Inflammatory macrophage treated with lipopolysaccharide for 1 hour (primary cell): ENCODE measurements at regions not wholly inside any gene's neighbourhood (a gene's known extent, or its start where the extent isn't known, plus 50 kb on each side); places are given as distances from the start of the nearest gene placed in this dataset.

Experiments
- DNase-seq, 2 donors: peaks; one replicate each; pipeline ENCODE4 v3.0.0-alpha.2; 2020 to 2022

DNA sequence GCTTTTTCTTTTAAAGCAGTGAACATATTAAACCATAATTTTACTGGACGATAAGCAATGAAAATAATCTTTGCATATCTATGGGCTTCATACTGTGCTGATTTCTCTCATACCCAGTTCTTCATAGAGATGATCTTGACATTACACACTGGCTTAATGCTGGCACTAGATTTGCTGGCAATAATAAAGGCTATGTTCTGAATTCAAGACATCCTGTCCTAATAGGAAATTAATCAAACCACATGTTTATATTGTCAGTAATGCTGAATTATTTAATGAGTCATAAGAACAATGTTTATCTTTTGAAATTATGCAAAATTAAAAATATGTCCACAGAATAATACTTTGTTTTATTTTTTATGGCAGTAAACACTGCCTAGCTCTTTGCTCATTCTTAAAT lies 643.2 kb downstream of the OTOL1 start:
- DNase-seq: no peak

DNA sequence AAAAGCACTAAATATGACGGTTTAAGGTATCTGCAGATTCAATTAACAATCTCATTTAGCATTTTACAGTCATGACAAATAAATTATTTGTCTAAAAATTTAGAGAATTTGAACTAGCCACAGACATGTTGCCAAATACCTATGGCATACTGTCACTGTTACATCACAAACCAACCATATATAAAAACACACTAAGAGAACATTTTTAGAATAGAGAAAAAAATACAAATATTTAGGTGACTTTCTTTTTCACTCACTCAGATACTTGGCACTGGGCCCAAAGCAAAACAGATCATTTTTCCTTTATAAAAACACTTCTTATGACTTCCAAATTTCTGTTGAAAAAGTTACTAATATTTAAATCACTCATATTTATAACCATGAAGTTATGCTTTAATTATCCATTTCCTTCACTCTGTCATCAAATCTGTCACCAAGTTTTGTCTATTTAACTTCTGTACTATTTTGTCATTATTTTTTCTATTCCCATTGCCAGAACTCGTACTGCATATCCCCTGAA lies 644.7 kb downstream of the OTOL1 start:
- no peak for DNase-seq

DNA sequence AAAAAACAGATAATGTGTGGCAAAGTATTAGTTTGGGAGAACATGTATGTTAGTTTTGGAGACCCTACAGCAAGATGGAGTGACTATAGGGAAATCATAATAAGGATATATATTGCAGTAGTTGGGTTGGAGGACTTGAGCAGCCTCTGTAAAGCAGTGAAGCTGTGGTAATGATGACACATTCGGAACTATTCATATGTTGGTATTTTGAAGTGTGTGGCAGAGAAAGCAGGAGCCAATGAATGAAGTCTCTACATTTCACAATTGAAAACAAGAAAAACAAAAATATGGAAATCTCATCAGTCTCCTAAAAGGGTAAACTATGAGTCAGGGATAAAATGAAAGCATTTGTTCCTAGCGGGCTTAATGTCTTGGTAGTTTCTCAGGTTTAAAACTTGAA lies 645.9 kb downstream of the OTOL1 start:
- DNase-seq: no peak

DNA sequence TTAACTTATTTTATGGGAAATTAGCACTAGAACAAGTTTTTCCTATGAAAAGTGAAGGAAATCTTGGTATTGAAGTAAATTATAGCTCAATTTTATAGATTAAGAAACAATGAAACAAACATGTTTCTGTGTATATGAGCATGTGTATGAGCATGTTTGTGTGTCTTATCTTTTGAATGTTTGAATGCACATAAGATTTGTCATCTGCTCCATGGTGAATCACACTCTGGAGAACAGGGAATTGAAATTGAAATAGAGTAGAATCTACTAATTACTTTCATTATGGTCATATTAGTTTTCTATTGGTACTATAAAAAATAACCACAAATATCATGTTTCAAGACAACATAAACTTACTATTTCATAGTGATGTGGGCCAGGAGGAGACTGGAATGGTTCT lies 646.6 kb downstream of the OTOL1 start:
- DNase-seq: no peak

DNA sequence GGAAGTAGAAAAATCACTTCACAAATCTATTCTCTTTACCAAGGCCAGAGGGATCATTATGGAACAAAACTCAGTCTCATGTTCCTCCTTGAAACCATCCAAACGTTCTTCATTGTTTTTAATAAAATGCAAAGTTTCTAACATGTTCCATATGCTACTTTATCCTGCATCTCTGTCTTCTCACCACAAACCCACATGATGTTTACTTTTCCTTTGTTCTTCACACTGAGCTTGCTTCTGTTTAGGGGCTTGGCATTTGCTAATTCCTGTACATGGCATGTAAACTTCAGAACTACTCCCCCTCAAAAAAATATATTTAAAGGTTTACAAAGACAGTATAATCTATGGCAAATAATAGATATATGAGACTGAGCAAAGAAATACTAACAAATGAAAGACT lies 651.4 kb downstream of the OTOL1 start:
- no peak for DNase-seq

DNA sequence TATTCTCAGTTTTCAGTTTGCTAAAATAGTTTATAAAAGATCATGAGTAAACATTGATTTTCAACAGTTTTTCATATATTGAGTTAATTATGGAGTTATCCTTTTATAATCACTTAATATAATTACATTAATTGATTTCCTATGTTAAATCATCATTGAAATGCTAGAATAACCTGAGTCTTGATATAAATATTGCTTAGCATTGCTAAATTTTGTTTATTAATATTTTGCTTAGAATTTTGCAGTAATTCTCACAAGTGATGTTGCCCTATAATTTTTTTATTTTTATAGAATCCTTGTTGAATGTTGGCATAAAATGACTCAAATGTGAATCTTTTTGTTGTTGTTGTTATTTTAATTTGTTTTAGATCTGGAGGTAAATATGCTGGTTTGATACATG lies 654.2 kb downstream of the OTOL1 start:
- DNase-seq: no peak

DNA sequence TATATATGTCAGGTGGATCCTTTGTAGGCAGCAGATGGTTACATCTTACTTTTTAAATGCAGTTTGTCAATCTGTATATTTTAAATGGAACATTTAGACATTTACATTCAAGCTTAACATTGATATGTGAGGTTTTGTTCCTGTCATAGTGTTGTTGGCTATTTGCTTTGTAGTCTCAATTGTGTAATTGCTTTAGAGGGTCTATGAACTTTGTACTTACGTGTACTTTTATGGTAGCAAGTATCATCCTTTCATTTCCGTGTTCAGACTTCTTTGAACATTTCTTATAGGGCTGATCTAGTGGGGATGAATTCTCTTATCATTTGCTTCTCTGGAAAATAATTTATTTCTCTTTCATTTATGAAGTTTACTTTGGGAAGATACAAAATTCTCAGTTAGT lies 656.0 kb downstream of the OTOL1 start:
- no peak for DNase-seq

DNA sequence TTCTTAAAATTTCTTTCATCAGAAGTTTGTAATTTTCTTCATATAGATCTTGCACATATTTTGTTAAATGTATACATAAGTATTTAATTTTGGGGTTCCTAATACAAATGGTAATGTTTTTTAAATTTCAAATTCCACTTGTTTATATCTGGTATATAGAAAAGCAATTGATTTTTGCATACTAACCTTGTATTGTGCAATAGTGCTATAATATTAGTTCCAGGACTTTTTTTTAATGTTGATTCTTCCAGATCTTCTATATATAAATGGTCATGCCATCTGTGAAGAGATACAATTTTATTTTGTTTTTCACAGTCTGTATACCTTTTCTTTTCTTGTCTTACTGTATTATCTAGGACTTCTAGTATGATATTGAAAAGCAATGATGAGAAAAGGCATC lies 665.0 kb downstream of the OTOL1 start:
- DNase-seq: no peak

DNA sequence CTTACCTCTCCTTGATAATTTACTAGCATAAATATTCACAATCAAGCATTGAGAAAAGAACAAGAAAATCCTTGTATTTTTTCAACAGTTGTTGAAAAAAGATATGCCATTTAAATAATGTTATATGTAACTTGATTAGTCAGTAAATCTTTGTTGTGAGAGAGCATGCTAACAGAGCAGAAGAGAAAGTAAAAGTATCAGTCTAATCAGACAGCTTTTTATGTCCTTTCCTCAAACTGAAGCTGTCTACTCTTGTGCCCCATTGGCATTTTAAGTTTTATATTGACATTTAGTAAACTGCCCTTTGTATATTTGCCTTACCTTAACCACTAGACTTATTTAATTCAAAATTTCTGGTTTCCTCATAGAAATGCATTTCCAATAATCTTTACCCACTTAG lies 668.7 kb downstream of the OTOL1 start:
- no peak for DNase-seq

DNA sequence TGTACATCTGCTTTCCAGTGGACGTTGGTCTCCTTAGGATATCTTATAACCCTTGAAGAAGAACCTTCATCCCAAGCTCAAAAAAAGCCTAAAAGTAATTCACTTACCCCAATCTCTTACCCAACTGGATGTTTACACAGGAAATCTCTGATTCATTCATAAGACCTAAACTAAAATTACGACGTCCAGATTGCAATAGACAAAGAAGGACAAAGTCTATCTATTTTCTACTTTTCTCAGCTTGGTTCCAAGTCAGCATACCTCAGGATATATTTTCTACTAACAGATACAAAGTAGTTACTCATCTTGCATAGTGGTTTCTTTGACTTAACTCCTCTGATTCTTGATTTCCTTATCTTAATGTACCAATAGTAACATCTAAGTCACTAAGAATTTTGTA lies 669.9 kb downstream of the OTOL1 start:
- DNase-seq: no peak

DNA sequence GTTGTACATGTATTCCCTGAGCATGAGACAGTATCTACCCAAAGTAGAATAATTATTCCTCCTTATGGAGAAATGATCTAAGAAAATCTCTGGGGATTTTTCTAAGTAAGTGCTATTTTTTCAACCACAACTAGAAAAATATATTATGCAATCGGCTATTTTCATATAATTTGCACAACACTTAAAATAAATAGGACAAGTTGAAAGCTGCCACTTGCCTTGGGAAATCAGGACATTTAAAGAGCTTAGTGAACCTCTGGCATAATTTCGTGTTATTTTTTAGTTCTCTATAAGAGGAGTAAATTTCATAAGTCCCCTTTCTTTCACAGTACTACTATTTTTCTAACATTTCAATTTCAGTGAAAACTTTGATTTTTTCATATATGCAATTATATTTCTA lies 672.1 kb downstream of the OTOL1 start:
- DNase-seq: no peak

DNA sequence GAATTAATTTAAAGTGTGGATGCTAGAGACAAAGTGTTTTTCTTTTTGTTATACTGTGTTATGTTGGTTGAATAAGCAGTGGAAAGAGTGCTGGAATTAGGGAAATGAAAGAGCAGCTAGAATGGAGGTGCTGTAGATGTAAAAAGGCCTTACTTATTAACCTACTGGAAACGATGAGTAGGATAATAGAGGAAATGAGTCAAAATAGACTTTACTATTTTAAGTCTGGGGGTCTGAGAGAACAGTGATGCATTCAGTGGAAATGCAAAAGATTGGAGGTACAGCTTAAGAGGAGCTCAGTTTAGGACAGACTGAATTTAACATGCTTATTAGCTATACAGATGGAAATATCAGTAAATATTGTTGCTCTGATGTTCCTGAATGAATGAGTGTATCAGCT lies 674.0 kb downstream of the OTOL1 start:
- DNase-seq: no peak

DNA sequence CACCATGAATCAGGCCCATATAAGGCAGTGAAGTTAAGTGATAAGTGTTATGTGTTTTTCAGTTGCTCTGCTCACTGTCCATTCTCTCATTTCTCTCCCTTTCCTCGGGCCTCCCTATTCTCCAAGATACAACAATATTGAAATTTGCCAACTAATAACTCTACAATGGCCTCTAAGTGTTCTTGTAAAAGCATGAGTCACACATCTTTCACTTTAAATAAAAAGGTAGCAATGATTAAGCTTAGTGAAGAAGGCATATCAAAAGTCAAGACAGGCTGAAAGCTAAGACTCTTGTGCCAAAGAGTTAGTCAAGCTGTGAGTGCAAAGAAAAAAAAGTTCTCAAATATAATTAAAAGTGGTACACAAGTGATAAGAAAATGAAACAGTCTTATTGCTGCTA lies 675.4 kb downstream of the OTOL1 start:
- no peak for DNase-seq

DNA sequence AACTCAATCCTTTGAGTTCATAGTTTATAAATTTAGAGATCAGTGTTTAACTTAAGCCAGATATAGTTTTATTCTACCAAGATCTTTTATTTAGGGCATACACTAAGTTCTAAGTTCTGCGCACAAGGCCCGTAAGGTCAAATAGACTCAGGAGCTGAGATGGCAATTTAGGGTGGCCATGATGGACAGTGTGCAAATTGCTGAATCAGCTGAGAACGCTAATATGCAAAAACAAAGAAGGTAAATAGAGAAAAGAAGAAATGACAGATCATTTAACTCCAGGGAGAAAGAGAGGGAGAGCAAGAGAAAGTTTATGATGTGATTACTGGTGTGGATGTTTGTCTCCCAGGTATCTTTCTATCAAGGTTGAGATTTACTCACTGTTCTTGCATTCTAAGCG lies 678.5 kb downstream of the OTOL1 start:
- DNase-seq: no peak

DNA sequence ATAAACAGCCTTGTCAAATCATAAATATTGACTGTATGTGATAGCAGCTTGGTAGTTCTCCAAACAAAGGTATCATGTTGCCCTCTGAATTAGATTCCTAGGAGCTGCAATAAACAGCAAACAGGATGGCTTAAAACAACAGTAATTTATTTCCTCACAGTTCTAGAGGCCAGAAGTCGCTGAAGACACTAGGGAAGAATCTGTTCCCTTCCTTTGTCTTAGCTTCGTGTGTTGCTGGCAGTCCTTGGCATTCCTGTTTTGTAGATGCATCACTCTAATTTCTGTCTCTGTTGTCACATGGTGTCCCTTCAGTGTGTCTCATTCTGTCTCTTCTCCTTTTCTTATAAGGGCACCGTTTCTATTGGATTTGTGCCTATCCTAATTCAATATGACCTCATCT lies 679.3 kb downstream of the OTOL1 start:
- DNase-seq: no peak

DNA sequence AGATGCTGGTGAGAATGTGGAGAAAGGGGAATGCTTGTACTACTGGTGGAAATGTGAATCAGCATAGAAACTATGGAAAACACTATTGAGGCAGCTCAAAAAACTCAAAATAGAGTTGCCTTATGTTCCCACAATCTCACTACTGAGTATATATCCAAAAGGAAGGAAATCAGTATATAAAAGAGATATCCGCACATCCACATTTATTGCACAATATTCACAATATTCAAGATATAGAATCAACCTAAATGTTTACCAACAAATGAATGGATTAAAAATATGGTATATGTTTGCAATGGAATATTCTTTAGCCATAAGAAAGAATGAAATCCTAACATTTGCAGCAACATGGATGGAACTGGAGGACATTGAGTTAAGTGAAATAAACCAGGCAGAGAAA lies 686.8 kb downstream of the OTOL1 start:
- no peak for DNase-seq

DNA sequence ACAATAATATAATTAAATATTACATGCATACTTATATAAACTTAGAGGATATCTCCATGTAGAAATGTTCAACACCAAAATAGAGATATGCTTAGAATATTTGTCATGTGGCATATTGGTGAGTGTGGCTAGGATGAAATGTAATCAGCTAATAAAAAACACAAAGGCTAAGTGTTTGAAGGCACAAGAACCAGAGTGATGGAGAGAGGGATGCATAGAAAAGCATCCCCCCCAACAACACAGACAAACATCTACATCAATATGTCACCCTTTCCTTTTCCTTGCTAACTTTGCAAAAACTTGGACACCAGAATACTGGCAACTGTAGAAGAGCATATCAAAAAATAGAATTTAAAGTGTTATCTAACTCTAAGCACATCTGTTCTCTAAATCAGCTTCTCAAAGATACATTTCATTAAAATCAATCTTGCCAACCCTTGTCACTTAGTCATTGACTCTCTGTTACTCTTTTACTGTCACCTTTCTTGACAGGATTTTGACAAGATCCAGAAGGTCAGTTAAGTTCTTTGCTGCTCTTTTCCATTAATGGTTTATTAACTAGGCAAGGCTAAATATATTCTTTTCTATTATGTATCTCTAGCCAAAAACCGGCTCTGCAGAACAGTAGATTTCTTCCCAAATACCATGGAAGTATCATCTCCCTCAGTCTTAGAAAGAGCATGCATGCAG lies 695.9 kb downstream of the OTOL1 start:
- DNase-seq: no peak

DNA sequence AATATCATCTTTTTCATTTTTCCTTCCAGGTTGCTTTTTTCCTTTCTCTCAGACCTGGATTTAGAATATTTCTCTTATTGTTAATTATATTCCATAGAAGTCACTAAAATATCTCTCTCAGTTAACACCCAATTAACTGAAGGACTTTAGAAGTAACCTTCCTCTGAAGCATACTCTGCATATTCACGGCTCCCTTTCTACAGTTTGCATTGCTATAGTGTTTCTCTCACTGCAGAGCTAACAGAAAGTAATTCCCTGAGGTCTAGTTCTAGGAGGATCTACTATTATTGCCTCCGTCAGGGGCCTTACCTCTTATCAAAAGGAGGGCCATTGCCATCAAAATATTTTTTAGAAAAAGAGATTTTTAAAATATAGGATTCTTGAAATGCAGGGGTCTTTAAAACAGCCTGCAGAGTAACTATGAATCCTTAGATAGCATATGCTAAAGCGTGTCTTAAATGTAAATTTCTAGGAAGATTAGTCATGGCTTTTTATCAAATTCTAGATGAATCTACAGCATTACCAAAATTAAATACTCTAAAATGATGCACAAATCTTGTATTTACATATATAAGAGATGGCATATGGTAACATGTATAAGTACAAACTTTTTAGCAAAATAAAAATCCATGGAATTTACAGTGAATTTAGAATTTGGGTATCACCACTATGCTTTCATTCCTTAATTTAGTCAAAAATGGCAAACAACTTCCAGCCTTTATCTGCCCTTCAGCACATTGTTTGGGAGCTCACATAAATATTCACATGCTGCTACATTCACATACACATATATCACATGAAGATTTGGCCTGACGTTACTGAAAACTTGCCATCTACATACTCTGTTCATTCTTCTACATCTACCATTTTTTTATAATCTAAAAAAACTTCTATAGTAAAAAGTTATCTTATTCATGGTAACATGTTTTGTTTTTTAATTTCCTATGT lies 696.8 kb downstream of the OTOL1 start:
- no peak for DNase-seq

DNA sequence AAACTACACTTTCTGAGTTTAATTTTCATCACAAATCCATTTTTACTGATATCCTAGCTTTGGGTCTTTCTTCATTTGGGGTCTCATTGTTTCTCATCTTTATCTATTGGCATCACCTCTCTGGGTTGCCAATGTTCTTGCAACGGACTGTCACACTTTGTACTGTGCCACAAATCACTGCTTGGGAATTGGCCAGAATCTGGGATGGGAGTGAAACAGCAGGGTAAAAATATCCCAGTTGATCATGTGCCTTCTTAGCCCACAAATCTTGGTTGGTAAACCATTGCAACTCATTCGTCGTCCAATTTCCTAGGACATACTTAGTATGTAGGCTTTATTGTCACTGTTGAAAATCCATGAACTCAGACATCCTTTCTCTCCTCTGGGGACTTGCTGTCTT lies 698.5 kb downstream of the OTOL1 start:
- no peak for DNase-seq

DNA sequence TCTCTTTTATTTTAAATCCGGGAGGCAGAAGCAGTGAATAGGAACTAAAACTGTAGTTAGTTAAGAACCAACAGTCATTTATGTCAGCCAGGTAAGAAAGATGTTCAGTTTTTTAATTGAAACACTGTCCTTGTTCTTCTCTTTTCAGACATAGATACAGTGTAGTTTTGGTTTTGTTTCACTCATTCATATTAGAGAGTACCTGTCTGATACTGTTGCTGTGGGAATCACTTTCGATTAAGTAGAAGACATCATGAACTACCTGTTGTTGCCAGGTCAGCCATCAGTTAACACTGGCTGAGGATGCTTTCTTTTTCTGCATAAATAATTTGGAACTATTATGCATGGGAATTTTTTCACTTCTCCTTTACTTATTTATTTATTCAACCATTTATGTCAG lies 700.4 kb downstream of the OTOL1 start:
- DNase-seq: no peak

DNA sequence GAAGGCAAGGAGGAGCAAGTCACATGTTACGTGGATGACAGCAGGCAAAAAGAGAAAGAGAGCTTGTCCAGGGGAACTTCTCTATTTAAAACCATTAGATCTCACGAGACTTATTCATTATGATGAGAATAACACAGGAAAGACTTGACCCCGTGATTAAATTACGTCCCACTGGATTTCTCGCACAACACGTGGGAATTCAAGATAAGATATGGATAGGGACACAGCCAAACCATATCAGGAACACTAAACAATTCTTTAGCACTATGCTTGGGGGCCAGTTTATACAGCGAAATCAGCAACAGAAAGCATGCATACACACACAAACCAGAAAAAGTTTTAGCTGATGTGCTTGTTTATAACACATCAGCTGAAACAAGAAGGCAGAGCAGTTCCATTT lies 704.2 kb downstream of the OTOL1 start:
- no peak for DNase-seq

DNA sequence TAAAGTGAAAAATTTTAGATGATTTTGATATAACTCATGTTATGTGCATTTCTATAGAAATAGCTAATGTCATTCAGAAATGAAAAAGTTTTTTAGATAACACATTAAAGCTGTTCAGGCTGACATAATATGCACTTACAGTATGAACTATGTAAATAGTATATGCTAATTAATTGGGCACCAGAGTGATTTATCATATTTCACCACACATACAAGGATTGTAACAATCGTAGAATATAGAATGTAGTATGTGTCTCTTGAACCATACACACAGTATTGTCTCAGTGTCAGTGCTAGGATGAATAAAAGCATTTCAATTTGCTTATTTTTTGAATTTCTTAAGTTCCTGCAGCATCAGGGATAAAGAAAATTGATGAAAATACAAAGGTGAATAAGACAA lies 710.0 kb downstream of the OTOL1 start:
- DNase-seq: no peak

DNA sequence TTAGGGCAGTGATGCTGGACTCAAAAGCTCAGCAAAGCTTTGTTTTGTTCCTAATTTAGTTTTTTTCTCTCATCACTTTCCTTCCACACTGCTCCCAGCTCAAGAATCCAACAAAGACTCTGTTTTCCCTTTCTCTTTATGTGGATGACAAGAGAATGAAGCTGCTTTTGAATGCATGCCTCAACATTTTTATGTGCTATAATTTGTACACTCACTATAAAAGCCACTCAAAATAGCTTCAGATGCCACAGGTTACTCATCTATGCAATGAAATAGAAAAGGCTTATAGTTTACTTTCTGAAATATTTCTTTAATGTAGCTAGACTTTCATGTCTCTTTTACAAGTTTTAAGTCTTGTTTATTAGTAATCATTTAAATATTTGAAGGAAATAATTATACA lies 714.9 kb downstream of the OTOL1 start:
- no peak for DNase-seq

DNA sequence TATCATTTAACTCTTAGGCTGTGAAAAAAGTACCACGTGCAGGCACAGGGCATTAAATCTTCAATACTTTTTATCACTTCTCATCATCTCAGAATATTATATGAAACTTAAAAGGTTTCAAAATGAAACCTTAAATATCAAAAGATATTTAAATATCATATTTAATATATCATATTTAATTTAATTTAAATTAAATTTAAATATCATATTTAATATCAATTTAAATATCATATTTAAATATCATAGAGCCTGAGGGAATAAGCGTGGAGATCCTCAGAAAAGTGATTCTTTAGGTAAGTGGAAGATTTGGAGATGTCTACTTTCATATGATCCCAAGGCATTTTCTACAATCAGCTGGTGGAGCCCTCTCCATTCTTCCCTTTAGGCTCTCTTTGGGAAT lies 716.6 kb downstream of the OTOL1 start:
- no peak for DNase-seq
